Pulmonary artery endothelial cell (primary cell): ENCODE measurements at regions not wholly inside any gene's neighbourhood (a gene's known extent, or its start where the extent isn't known, plus 50 kb on each side); places are given as distances from the start of the nearest gene placed in this dataset.
"Not testable (repeated sequence)": the region's sequence is repeated elsewhere in the genome, so short reads cannot be mapped to it uniquely, and the experiment has no call there.

ENCODE experiments used
- DNase-seq: peaks from one replicate; pipeline ENCODE4 v3.0.0-alpha.2; 2011; ENCODE audit warnings: low read depth, low spot score

GRCh38 chr18:4544142-4544541 is 89.0 kb upstream of the DLGAP1 start:
- DNase-seq = no peak

GRCh38 chr18:4543711-4544110 is 88.6 kb upstream of the DLGAP1 start:
- DNase-seq = no peak

DNA sequence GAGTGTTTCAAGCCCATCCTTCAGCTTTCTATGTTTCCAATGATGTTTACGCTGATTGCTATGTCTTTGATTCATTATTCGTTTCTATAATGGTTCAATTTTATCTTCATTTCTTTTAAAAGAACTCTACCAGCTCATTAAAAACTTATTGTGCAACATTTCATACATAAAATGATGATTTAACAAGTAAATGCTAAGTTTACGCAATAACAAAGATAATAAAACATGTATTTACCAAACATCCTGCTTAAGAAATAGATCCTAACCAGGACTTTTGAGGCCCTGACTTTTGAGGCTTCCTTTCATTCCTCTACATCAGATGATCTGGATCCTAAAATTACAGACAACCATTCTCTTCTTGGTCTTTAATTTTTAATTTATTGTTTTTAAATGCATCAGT is 86.5 kb upstream of the DLGAP1 start:
- DNase-seq = no peak

- DNase-seq = no peak
Measured at GRCh38 chr18:4536447-4536846, 81.3 kb upstream of the DLGAP1 start.

DNA sequence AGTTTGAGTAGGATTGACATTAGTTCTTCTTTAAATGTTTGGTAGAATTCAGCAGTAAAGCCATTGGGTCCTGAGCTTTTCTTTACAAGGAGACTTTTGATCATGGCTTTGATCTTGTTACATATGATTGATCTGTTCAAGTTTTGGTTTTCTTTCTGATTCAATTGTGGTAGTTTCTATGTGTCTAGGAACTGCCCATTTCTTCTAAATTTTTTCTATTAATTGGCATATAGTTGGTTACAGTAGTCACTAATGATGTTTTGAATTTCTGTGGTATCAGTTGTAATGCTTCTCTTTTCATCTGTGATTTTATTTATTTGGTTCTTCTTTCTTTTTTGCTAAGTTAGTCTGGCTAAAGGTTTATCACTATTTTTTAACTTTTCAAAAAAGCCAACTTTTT is 73.3 kb upstream of the DLGAP1 start:
- no peak for DNase-seq

- not testable (repeated sequence) for DNase-seq
Measured at GRCh38 chr18:4527826-4528225, 72.7 kb upstream of the DLGAP1 start.

- DNase-seq = no peak
Measured at GRCh38 chr18:4524096-4524495, 69.0 kb upstream of the DLGAP1 start.

DNA sequence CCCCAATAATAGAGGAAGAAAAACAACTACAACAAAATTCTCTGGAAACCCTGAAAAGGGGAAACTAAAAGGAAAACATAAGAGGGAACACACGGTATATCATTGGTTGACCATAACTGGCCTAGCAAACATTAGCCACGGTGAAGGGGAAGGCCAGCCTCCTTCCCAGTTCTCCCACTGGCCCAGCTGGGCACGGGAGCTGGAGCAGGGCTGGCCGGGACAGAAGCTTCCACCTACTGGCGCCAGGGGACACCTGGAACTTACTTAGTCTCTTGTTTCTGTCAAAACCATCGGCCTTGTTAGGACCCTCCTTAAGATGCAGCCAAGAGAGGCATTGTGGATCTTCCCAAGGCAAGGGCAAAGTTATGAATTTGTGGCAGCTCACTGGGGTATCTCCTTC is 56.1 kb upstream of the DLGAP1 start:
- no peak for DNase-seq

DNA sequence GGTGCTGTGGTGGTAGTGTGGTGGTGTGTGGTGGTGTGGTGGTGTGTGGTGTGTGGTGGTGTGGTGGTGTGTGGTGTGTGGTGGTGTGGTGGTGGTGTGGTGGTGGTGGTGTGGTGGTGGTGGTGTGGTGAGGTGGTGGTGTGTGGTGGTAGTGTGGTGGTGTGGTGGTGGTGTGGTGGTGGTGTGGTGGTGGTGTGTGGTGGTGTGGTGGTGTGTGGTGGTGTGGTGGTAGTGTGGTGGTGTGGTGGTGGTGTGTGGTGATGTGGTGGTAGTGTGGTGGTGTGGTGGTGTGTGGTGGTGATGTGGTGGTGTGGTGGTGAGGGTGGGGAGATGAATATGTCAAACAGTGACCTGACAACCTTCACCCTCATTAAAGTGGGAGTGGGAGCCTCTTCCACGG is 55.6 kb upstream of the DLGAP1 start:
- peak; percentile 5 for DNase-seq

DNA sequence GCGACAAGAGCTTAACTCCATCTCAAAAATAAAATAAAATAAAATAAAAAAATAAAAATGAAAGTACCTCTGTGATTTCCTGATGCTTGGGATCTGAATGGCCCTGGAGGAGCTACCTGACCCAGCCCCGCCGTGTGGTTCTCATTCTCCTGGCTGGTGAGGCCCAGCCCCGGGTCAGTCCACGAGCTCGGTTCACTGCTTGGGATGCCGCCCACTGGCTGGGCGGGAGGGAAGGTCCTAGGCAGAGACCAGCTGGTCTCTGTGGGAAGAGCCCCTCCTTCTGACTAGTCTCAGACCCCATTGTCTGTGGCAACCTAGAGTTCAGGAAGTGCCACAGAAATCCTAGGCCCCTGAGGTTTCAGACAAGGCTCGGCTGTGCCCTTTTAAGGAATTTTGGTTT is 55.1 kb upstream of the DLGAP1 start:
- DNase-seq = no peak
